SW 1271 (cell line): ENCODE measurements at regions not wholly inside any gene's neighbourhood (a gene's known extent, or its start where the extent isn't known, plus 50 kb on each side); places are given as distances from the start of the nearest gene placed in this dataset.

Source experiments
- DNase-seq, 2 experiments: peaks; one replicate each; lab custom pipeline; 2025; lab: John Stamatoyannopoulos, UW

- peak in 1 of 2 experiments; percentile 5 for DNase-seq
Measured at GRCh38 chr13:30107521-30108136, 199.7 kb downstream of the KATNAL1 start.

- DNase-seq, result no peak
Measured at GRCh38 chr13:30107121-30107520, 200.2 kb downstream of the KATNAL1 start.

- DNase-seq, result no peak
Measured at GRCh38 chr13:30105381-30105780, 202.0 kb downstream of the KATNAL1 start.

- no peak for DNase-seq
Measured at GRCh38 chr13:30103161-30103840, 204.1 kb downstream of the KATNAL1 start.

GRCh38 chr13:30100226-30100625 lies 207.1 kb downstream of the KATNAL1 start:
- no peak for DNase-seq

- DNase-seq, result no peak
Measured at GRCh38 chr13:30097701-30098100, 209.7 kb downstream of the KATNAL1 start.

- DNase-seq, result no peak
Measured at GRCh38 chr13:30097089-30097488, 210.3 kb downstream of the KATNAL1 start.

- no peak for DNase-seq
Measured at GRCh38 chr13:30094015-30094414, 213.3 kb downstream of the KATNAL1 start.

- no peak for DNase-seq
Measured at GRCh38 chr13:30093236-30093635, 214.1 kb downstream of the KATNAL1 start.

GRCh38 chr13:30091691-30092090 lies 215.7 kb downstream of the KATNAL1 start:
- no peak for DNase-seq

GRCh38 chr13:30091035-30091434 lies 216.3 kb downstream of the KATNAL1 start:
- DNase-seq, result no peak

GRCh38 chr13:30088312-30088855 lies 219.0 kb downstream of the KATNAL1 start:
- DNase-seq, result no peak

- DNase-seq, result no peak
Measured at GRCh38 chr13:30085087-30085486, 222.3 kb downstream of the KATNAL1 start.

GRCh38 chr13:30082391-30082790 lies 225.0 kb downstream of the KATNAL1 start:
- no peak for DNase-seq

GRCh38 chr13:30081331-30081730 lies 226.0 kb downstream of the KATNAL1 start:
- no peak for DNase-seq

GRCh38 chr13:30079501-30079900 lies 227.8 kb downstream of the KATNAL1 start:
- no peak for DNase-seq

- no peak for DNase-seq
Measured at GRCh38 chr13:30078059-30078458, 227.6 kb upstream of the UBL3 start.

- DNase-seq, result no peak
Measured at GRCh38 chr13:30077240-30077735, 226.9 kb upstream of the UBL3 start.

- DNase-seq, result no peak
Measured at GRCh38 chr13:30074955-30075614, 224.7 kb upstream of the UBL3 start.

- no peak for DNase-seq
Measured at GRCh38 chr13:30074431-30074830, 224.0 kb upstream of the UBL3 start.

GRCh38 chr13:30072818-30073186 lies 222.4 kb upstream of the UBL3 start:
- no peak for DNase-seq

- no peak for DNase-seq
Measured at GRCh38 chr13:30071969-30072817, 221.8 kb upstream of the UBL3 start.
